HG03558 (cell line): ENCODE measurements at regions not wholly inside any gene's neighbourhood (a gene's known extent, or its start where the extent isn't known, plus 50 kb on each side); places are given as distances from the start of the nearest gene placed in this dataset.

Source experiments
- ATAC-seq: cut with Tn5 transposase; IDR thresholded peaks from one replicate; pipeline ENCODE4 v1.9.1; 2021; ENCODE audit warnings: moderate number of reproducible peaks; ENCODE audit not compliant: unreplicated experiment; ENCODE audit errors: extremely low read depth

DNA sequence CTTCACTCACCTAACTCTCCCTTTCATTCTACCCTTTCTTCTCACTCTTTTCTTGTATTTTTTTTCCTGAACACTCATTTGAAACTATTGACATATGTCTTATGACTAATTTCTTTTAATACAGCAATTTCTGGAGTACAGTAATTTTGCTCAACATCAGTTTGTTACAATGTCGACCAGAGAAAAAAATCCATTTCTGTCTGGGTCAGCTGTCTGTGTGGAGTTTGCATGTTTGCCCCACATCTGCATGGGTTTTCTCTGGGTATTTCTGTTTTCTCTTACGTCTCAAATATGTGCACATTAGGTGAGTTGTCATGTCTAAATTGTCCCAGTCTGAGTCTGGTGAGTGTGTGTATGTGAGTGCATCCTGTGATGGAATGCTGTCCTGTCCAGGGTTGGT lies 294.8 kb downstream of the HS3ST1 start:
- ATAC-seq, result no peak

DNA sequence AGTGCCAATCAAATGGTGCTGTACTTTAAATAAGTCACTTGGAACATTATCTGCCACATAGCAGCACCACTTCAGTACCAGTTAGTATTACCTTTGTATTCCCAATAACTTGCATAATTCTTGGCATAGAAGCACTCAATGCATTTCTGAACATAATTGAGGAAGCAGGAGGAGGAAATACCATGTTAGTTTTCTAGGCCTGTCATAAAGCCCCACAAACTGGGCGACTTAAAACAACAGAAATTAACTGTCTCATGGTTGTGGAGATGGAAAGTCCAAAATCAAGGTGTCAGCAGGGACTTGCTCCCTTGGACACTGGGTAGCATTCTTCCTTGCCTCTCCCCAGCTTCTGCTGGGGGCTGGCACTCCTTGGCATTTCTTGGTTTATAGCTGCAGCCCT lies 296.2 kb downstream of the HS3ST1 start:
- no peak for ATAC-seq

DNA sequence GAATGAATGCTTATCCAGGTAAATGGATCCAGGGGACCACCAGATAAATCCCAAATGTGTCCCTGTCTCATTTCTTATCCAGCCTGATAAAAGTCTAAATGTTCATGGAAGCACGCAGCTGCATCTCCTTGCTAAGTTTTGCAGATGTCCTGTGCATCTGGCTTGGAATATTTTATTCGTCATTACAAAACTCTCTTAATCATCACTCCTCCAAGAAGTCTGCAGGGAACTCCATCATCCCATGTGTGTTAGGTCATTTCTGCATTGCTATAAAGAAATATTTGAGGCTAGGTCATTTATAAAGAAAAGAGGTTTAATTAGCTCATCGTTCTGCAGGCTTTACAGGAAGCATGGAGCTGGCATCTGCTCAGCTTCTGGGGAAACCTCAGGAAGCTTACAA lies 297.2 kb downstream of the HS3ST1 start:
- ATAC-seq, result no peak

DNA sequence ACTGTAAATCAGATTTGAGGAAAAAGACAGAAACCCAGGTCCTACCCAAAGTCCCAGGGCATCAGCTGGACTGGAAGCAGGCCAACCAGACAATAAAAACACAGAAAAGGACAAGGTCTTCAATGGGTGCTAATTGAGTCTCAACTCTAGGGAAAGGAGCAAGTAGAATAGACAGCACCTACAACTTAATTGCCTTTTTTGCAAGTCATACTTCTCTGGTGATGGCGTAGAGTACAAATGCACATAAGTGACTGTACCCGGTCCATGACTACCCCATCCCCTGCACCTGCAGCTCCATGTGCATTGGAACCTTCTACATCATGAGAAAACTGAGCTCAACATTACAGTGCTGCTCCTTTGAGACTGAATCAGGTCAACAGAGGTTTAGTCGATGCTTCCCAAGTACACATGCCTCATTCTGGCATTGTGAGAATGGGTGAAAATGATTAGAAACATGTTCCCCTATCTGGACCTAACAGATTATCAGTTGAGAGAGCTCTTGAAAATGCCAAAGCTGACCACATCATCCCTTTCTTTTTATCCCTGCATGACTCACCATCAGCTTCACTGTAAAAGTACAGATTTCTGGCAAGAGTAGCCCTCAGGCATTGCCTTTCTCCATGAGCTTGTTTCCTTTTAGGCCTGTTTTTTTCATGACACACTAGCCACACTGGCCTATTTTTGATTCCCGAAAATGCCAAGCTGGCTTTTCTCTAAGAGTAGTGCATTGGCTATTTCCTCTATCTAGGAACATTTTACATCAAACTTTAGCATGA lies 298.3 kb downstream of the HS3ST1 start:
- no peak for ATAC-seq

DNA sequence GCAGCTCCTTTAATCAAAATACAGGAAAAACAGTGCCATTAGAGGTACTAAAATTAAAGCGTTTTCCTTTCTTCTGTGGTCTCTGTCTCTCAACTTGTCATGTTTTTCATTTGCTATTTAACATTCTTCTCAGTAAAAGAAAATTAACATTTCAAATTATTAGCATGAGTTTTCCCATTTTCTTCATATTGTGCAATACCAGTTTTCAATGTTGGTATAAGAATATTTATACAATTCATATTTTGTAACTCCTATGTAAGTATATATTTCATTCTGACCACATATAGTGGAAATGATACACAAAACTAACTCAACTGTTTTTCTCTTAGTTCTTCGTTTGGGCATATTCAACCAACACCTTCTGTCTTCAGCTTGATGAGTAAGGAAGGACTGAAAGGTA lies 308.3 kb downstream of the HS3ST1 start:
- ATAC-seq, result no peak

DNA sequence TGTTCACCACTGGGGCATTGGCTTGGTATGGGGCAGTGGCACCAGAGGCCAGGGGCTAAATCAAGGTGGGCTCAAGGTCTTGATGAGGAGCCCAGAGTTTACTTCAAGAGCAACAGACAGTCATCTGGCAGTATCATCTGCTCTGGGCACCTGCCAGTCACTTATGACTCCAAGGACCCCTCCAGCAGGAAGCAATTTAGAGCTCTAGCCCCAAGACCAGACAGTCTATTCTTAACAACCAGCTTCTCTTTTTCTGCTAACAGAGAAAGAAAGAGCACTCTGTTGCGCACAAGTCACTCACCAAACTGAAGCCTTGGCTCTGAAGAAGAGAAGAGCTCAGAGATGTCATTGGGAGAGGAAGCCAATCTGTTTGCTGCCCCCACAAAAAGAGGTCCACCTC lies 309.2 kb downstream of the HS3ST1 start:
- no peak for ATAC-seq

DNA sequence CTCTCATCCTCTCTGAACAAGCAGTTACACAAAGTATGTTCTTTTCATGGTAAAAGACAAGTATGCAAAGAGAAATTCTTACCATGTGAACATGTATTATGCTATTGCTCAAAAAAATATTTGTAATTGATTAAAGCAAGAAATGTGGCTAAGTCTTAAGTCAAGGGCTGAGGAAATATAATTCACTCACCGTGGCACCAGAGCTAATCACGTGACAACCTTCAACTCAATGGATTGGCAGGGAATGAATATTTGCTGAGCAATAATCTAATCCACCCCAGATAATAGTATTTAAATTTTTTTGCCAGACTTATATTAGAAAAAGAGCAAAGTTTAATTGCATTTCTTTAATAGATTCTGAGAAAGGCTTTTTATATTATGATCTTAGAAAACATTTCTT lies 310.2 kb downstream of the HS3ST1 start:
- no peak for ATAC-seq

DNA sequence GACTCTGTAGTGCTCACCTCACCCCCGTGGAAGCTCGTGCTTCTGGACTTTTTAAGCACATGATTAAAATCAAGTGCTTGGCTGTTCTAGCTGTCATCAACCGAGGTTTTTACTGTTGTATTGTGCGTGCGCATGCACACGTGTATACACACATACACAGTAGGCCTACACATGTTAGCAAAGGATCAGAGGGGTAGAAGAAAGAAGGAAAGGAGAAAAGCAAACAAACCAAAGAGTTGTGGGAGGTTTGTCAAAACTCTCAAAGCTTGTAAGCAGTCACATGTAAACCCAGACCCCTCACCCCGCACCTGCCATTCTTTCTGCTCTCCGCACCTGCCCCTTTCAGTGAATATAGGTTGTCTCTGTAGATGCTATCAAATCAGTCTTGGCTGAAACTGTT lies 311.8 kb downstream of the HS3ST1 start:
- no peak for ATAC-seq

DNA sequence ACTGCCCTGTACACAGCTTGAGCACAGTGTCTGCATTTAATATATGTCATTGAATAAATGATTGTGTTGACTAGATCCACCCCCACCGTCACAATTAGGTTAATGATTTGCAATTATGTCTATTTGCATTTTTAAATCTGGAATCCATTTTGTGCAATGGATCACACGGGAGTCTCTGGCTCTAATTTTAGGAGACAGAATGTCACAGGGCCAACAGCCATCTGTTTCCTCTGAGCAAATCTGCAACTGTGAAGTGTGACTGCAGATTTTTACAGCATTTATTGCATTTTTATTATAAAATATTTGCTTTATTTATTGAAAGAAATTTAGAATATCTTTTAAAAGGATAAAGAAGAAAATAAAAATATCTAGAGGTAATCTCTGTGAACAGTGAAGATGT lies 316.8 kb downstream of the HS3ST1 start:
- no peak for ATAC-seq

DNA sequence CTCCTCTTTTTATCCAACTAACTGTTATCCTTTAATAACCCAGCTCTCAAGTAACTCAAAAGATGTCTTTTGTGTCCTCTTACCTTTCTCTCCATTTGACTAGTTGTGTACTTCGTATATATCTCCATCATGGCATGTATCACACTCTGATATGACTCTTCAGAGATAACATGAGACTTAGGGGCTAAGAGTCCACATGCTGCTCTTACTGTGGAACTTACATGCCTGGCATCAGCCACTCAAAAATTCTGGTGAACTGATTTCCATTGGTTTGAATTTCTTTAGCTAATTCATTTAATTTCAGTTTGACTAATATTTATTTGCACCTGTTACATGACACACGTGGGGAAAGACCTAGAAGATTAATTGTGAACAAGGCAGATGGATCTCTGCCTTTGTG lies 317.3 kb downstream of the HS3ST1 start:
- ATAC-seq, result no peak

DNA sequence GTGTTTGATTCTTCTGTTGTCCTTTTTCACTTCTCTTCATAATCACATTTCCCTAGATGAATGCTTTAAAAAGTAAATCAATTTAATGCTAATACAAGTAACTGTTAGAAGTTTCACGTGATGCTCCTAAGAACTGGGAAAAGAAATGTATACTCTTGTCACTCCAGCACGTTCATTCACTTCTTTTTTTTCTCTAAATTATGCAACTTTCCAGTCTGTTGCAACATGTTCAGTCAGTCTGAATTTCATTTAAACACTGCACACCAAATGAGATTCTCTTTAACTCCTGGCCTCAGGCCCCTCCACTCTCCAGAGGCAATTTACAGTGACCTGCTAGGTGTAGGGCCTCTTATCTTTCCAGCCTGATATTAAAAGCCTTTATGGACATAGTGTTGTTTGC lies 321.9 kb downstream of the HS3ST1 start:
- no peak for ATAC-seq

DNA sequence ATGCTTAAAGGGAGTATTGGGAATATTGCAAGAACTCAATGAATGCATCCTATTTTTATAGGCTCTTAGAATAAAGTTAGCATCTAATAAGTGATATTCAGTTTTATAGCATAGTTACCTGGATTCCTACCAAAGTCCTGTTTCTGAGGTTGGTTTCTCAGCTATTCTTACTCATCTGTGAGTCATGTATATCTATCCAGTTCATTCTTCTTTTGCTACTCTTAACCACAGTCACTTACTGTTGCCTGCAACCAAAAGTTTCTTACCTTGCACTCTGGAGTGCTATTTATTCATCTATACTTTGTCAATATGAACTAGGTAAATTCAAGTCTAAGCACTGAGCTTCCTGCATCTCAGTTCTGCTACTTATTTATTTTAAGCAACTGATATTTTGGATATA lies 322.5 kb downstream of the HS3ST1 start:
- ATAC-seq, result no peak

DNA sequence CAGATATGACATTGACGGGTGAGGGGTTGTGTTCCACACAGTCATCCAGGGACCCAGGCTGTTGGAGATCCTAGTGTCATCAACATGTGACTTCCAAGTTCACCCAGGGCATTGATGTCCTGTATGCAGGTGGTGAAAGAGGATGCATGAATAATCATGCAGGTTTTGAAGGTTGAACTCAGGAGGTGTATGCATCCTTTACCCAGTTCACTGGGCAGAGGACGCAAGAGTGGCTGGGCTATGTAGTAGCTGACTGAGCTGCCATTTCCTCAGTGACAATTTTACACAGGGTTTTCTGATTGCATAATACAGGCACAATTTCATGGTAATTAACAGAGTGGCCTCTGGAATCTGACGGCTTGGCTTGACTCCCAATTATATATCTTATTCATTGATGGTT lies 323.0 kb downstream of the HS3ST1 start:
- no peak for ATAC-seq

DNA sequence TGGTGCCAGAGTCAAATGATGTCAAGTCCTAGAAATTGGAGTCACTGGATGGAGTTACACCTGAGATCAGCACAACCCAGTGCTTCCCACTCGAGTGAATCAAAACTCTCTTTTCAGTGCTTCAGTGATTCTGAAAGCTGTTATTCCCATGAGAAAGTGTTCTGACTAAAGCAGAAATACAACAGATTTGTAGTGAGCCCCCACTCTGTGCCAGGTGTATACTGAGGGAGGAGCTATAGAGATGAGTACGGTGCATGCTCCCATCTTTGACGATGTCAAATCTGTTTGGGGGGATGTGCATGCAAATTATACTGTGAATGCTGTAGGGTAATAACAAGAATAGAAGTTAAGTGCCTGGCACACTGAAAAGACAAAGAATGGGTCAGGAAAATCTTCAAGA lies 330.2 kb downstream of the HS3ST1 start:
- no peak for ATAC-seq

DNA sequence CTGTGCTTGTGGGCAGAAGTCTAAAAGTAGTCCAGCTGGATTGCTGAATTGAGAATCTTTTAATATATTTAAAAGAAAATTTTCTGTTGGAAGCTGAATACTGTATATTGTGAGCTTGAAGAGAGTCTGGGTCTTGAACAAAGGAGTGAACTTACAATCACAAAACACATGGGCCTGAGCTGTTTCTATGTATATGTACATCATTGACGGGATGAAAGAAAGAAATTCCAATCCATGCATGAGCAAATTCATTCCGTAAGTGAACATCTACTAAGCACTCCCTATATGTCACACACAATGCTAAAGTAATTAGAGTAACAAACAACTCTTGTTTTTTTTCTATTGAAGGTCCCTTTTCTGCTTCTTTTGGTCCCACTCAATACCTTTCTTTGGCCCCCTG lies 331.0 kb downstream of the HS3ST1 start:
- no peak for ATAC-seq

DNA sequence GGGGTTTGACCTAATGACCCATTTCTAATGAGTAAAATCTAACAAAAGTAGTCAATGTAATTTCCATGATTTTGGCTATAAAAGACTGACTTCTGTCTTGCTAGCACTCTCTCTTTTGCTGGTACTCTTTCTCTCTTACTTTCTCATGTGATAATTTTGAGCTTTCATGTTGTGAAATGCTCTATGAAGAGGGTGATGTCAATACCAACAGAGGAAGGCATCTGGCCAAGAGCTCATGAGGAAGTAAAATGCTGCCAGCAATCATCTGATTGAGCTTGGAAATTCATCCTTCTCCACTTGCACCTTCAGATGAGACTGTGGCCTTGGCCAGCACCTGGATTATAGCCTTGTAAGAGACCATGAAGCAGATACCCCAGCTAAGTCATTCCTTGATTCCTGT lies 347.7 kb downstream of the HS3ST1 start:
- no peak for ATAC-seq

DNA sequence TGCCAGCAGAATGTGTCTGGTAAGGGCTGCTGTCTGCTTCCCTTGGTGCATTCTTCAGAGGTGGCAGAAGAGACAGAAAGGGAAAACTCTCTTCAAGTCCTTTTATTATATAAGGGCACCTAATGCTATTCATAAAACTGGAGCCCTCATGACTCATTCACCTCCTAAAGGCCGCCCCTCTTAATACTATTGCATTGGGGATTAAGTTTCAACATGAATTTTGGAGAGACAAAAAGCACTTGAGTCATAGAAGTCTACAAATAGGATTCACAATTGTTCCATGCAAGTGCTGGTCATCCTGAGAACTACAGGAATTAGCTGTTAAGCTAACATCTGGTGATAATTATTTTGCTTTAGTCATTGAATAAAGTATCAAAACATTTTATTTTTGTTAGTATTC lies 349.5 kb downstream of the HS3ST1 start:
- no peak for ATAC-seq

DNA sequence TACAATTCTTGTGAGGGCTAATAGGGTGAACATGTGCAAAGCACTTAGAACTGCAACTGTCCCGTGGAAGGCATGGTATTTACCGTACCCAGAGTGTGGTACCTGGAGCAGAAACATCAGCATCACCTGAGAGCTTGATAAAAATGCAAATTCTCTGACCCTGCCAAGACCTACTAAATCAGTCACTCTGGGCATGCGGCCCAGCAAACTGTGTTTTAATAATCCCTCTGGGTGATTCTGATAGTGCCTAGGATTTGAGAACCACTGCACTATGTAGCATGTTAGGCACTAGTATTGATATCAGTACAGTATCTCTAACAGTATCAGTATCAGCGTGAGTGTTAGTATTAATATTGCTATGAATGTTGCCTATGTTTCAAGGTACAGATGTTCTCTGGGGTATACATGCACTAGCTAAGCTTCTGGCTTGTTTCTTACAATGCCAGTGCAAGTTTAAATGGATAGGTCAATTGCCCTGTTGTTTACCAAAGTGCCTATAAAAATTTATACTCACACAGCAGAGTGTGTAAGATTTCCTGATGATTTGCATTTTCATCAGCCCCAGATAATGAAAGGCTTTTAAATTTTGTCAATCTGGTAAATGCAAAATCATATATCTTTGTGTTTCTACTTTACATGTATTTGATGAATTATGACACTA lies 354.0 kb downstream of the HS3ST1 start:
- no peak for ATAC-seq

DNA sequence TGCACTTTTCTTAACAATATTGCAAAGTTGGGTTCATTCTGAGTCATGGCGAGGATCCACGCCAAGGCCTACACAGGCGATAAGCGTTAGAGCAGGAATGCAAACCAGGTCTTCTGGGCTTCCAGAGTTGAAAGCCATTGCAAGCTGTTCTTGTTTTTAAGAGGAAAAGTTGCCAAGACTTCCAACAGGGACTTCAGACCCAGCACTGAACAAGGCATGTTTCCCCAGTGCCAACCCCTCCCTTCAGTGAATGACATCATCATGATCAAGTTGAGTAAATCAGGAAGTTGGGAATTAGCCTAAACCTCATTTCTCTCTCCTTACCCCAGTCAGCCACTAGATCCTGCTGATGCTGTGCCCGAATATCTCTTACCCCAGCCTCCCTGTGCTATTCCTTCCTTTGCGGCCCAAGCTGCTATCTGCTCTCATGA lies 355.1 kb downstream of the HS3ST1 start:
- no peak for ATAC-seq

DNA sequence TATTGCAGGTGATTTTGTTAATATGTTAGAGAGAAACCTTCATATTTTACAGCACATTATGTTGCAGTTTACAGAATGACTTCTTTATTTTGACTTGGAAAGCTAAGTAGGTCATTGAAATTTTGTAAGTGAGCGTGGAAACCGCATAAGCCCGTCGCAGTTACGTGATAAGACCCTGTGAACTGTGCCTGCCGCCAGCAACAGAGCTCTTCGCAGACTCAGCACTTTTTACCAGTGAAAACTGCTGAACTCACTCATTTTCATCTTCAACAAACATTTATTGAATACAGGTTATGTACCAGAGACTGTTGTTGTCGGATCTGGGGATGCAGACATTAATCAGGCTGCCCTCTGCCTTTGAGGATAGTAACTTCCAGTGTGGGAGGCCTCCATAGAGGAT lies 355.7 kb downstream of the HS3ST1 start:
- ATAC-seq, result no peak

DNA sequence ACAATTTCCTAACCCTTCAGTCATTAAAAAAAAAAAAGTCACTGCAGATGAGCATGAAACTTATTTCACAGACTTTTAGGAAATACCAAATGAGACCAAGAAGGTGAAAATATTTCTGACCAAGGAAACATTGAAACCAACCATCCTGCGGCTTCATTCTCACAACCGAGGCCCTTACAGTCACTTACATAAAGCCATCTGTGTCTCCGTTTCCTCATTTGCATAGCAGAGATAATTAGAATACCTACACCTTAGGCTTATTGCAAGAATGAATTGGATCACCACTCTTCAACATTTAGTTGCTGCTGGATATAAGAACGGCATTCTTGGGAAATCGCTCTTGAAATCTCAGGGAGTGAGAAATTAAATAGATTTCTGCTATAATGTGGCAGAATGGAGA lies 356.2 kb downstream of the HS3ST1 start:
- ATAC-seq, result no peak

DNA sequence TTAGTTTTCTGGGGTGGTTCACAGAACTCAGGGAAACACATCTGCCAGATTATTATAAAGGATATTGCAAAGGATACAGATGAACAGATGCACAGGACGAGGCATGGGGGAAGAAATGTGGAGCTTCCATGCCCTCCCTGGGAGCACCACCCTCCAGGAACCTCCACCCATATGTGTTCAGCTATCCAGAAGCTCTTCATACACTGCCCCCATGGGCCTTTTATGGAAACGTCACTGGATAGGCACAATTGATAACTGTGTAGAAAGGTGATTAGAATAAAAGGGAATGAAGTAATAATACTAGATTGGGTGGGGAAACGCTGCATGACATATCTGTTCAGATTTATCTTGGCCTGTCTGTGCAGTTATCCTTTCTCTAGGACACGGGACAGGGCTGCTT lies 357.9 kb downstream of the HS3ST1 start:
- no peak for ATAC-seq
